ENCODE measurements at regions not wholly inside any gene's neighbourhood (a gene's known extent, or its start where the extent isn't known, plus 50 kb on each side); places are given as distances from the start of the nearest gene placed in this dataset.

DNA sequence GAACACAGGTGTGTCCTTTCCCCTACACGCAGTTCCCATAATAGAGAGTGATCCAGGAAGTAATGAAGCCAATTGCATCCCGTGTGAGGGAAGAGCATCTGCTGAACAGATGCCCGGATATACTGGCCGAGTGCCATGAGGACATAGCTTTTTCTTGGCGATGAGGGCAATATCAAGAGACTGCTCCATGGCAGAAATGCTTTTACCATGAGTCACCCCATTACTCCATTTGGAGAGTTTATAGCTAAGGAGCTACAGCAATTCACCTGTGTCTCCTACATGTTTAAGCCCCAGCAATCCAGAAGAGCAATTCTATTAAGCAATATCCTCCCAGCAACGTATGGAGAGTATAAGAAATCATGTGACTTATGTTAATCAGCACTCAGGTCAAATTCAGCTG is 222.0 kb upstream of the KLF4 start:
- H3K27ac ChIP-seq (ENCODE audit: poor library complexity, severe bottlenecking): peak overlapping the region; percentile 91
- H3K4me3 ChIP-seq (ENCODE audit: severe bottlenecking): no peak overlapping the region
- TF ChIP-seq, protein P1, sequence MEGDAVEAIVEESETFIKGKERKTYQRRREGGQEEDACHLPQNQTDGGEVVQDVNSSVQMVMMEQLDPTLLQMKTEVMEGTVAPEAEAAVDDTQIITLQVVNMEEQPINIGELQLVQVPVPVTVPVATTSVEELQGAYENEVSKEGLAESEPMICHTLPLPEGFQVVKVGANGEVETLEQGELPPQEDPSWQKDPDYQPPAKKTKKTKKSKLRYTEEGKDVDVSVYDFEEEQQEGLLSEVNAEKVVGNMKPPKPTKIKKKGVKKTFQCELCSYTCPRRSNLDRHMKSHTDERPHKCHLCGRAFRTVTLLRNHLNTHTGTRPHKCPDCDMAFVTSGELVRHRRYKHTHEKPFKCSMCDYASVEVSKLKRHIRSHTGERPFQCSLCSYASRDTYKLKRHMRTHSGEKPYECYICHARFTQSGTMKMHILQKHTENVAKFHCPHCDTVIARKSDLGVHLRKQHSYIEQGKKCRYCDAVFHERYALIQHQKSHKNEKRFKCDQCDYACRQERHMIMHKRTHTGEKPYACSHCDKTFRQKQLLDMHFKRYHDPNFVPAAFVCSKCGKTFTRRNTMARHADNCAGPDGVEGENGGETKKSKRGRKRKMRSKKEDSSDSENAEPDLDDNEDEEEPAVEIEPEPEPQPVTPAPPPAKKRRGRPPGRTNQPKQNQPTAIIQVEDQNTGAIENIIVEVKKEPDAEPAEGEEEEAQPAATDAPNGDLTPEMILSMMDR (IDR thresholded peaks at IDR 0.05; ENCODE audit: poor library complexity, severe bottlenecking): no peak
- DNase-seq (ENCODE audit: low spot score) (peak; percentile 85), ATAC-seq (ENCODE audit: low read depth) (peak; percentile 78)
- H3K27me3 ChIP-seq (ENCODE audit: insufficient read depth, poor library complexity, severe bottlenecking): no peaks in the 10 kb centered on the region
- H3K36me3 ChIP-seq (ENCODE audit: low read depth): no peaks in the 10 kb centered on the region
- H3K4me1 ChIP-seq (ENCODE audit: insufficient read depth, poor library complexity, severe bottlenecking): peaks cover 42% of the 10 kb centered on the region
- no peaks in the 10 kb centered on the region for H3K9me3 ChIP-seq (ENCODE audit: severe bottlenecking)

DNA sequence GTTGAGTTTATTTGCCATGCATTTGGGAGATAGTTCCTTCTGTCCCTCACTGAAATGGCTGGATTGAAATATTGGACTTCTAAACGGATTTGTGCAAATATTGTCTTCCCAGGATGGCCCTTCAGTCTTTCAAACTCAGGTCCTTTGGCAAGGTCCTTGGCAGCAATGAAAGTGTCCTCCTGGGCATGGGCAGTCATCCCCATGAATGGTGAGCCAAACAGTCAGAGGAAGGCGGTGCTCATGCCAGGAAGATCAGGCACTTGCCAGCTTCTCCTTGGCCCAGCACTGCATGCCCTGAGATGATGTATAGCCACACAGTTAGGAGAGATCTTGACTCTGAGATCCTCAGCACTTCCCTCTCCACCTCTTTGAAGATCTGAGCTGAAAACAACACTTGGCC is 221.4 kb upstream of the KLF4 start:
- DNase-seq (ENCODE audit: low spot score) (no peak), ATAC-seq (ENCODE audit: low read depth) (no peak)
- no peaks in the 10 kb centered on the region for H3K36me3 ChIP-seq (ENCODE audit: low read depth)
- H3K9me3 ChIP-seq (ENCODE audit: severe bottlenecking): no peaks in the 10 kb centered on the region
- H3K27ac ChIP-seq (ENCODE audit: poor library complexity, severe bottlenecking): peak overlapping the region; percentile 91
- TF ChIP-seq, protein P1 (IDR thresholded peaks at IDR 0.05; ENCODE audit: poor library complexity, severe bottlenecking): no peak
- no peaks in the 10 kb centered on the region for H3K27me3 ChIP-seq (ENCODE audit: insufficient read depth, poor library complexity, severe bottlenecking)
- H3K4me3 ChIP-seq (ENCODE audit: severe bottlenecking): no peak overlapping the region
- H3K4me1 ChIP-seq (ENCODE audit: insufficient read depth, poor library complexity, severe bottlenecking): peaks cover 46% of the 10 kb centered on the region

DNA sequence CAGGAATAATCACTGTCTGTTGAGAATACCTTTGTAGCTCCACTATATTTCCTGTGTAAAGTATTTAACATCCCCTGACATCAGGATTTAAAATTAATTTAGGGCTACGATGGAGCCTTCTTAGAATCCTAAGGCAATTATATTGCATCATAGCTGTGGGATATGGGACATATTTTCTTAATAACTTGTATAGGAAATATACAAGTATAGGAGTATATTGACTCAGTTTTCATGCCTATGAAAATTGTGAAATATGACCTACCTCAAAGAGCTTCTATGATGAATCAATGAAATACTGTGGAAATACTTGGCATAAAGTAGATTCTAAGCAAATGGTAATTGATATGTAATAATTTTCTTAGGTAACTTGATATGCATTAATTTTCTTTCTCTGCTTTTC is 221.0 kb upstream of the KLF4 start:
- TF ChIP-seq, protein P1 (IDR thresholded peaks at IDR 0.05; ENCODE audit: poor library complexity, severe bottlenecking): no peak
- ATAC-seq (ENCODE audit: low read depth): peak; percentile 5; the same call in 1 of the 3 replicates
- peak overlapping the region; percentile 91 for H3K27ac ChIP-seq (ENCODE audit: poor library complexity, severe bottlenecking)
- no peak overlapping the region for H3K4me3 ChIP-seq (ENCODE audit: severe bottlenecking)
- DNase-seq (ENCODE audit: low spot score): no peak
- H3K36me3 ChIP-seq (ENCODE audit: low read depth): no peaks in the 10 kb centered on the region
- H3K9me3 ChIP-seq (ENCODE audit: severe bottlenecking): no peaks in the 10 kb centered on the region
- no peaks in the 10 kb centered on the region for H3K27me3 ChIP-seq (ENCODE audit: insufficient read depth, poor library complexity, severe bottlenecking)
- H3K4me1 ChIP-seq (ENCODE audit: insufficient read depth, poor library complexity, severe bottlenecking): peaks cover 50% of the 10 kb centered on the region

DNA sequence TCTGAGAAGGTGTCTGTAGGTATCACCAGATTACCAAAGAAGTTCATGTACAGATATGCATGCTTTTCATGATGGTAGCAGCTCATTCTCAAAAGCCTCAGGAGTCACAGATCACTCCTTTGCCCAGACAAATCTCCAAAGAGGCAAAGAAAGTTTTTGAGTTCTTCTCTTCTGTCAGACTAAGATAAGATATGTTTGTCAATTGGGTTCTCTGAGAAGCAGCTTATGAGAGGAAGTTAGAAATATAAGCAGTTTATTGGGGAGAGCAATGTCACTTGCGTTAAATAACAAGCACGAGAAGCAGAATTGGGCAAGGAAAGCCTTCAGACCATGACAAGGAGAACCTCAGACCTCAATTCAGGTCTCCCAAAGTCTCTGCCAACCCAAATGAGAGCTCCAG is 219.2 kb upstream of the KLF4 start:
- H3K4me1 ChIP-seq (ENCODE audit: insufficient read depth, poor library complexity, severe bottlenecking): peaks cover 58% of the 10 kb centered on the region
- H3K4me3 ChIP-seq (ENCODE audit: severe bottlenecking): no peak overlapping the region
- H3K27me3 ChIP-seq (ENCODE audit: insufficient read depth, poor library complexity, severe bottlenecking): no peaks in the 10 kb centered on the region
- H3K36me3 ChIP-seq (ENCODE audit: low read depth): no peaks in the 10 kb centered on the region
- H3K9me3 ChIP-seq (ENCODE audit: severe bottlenecking): no peaks in the 10 kb centered on the region
- DNase-seq (ENCODE audit: low spot score): no peak
- H3K27ac ChIP-seq (ENCODE audit: poor library complexity, severe bottlenecking): peak overlapping the region; percentile 66
- no peak for ATAC-seq (ENCODE audit: low read depth)
- TF ChIP-seq, protein P1 (IDR thresholded peaks at IDR 0.05; ENCODE audit: poor library complexity, severe bottlenecking): no peak

DNA sequence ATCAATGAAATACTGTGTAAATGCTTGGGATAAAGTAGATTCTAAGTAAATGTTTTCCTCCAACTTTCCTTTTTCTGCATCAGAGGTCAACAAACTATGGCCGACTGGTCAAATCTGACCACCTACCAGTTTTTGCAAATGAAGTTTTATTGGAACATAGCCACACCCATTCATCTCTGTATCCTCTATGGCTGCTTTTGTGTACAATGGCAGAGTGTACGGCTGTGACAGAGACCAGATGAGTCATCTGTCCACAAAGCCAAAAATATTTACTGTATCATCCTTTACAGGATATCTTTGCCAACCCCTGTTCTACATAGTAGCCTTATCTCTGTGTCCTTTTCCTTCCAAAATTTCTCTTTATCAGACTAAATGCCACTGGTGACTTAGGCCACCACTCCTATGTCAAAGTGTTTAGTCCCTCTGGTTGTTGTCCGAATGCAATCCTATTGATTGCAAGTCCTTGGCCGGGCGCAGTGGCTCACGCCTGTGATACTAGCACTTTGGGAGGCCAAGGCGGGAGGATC is 218.4 kb upstream of the KLF4 start:
- peak overlapping the region; percentile 66 for H3K27ac ChIP-seq (ENCODE audit: poor library complexity, severe bottlenecking)
- H3K9me3 ChIP-seq (ENCODE audit: severe bottlenecking): no peaks in the 10 kb centered on the region
- H3K4me1 ChIP-seq (ENCODE audit: insufficient read depth, poor library complexity, severe bottlenecking): peaks cover 56% of the 10 kb centered on the region
- DNase-seq (ENCODE audit: low spot score) (no peak), ATAC-seq (ENCODE audit: low read depth) (no peak)
- H3K36me3 ChIP-seq (ENCODE audit: low read depth): no peaks in the 10 kb centered on the region
- no peak overlapping the region for H3K4me3 ChIP-seq (ENCODE audit: severe bottlenecking)
- no peaks in the 10 kb centered on the region for H3K27me3 ChIP-seq (ENCODE audit: insufficient read depth, poor library complexity, severe bottlenecking)
- TF ChIP-seq, protein P1 (IDR thresholded peaks at IDR 0.05; ENCODE audit: poor library complexity, severe bottlenecking): no peak

Data from RWPE2 (cell line).